Activated CD4-positive, alpha-beta T cell treated with anti-CD3 and anti-CD28 coated beads, Interleukin-2, amount 10 ng/mL, durations not matched to agents 7 days and 5 days (primary cell): ENCODE measurements at regions not wholly inside any gene's neighbourhood (a gene's known extent, or its start where the extent isn't known, plus 50 kb on each side); places are given as distances from the start of the nearest gene placed in this dataset.
"Not testable (repeated sequence)": the region's sequence is repeated elsewhere in the genome, so short reads cannot be mapped to it uniquely, and the experiment has no call there.

ENCODE experiments used
- CTCF ChIA-PET: fragments of 350-600 bp; sonication (Branson Sonifier 250); formaldehyde crosslinking; loops from one replicate; lab custom pipeline; 2021; ENCODE audit warnings: antibody characterized with exemption; lab: Charles Lee
- POLR2A ChIA-PET: fragments of 350-600 bp; sonication (Branson Sonifier 250); formaldehyde crosslinking; loops from one replicate; lab custom pipeline; 2021; ENCODE audit warnings: antibody characterized with exemption; lab: Charles Lee
- DNase-seq: peaks from one replicate; pipeline ENCODE4 v3.0.0-alpha.2; 2020
- H3K27ac Mint-ChIP-seq: one replicate; pipeline ENCODE4 v1.8.0; 2021; ENCODE audit warnings: mild to moderate bottlenecking, moderate library complexity, mixed read lengths
- H3K27me3 Mint-ChIP-seq: one replicate; pipeline ENCODE4 v1.8.0; 2021; ENCODE audit warnings: mixed read lengths
- H3K36me3 Mint-ChIP-seq: one replicate; pipeline ENCODE4 v1.8.0; 2021; ENCODE audit warnings: low read depth, mixed read lengths
- H3K4me1 Mint-ChIP-seq: one replicate; pipeline ENCODE4 v1.8.0; 2021; ENCODE audit warnings: mixed read lengths
- H3K4me3 Mint-ChIP-seq: one replicate; pipeline ENCODE4 v1.8.0; 2021; ENCODE audit warnings: mild to moderate bottlenecking, moderate library complexity, mixed read lengths
- H3K9me3 Mint-ChIP-seq: one replicate; pipeline ENCODE4 v1.8.0; 2021; ENCODE audit warnings: mixed read lengths

GRCh38 chr9:115305543-115305942 lies 187.6 kb upstream of the TNC start:
- no peak for DNase-seq
- Mint-ChIP-seq H3K27me3 (no peaks in the 10 kb centered on the region), H3K27ac (no peak overlapping the region), H3K4me3 (no peak overlapping the region), H3K9me3 (no peaks in the 10 kb centered on the region), H3K36me3 (no peaks in the 10 kb centered on the region), H3K4me1 (no peaks in the 10 kb centered on the region)
- ChIA-PET POLR2A (no interaction called here), CTCF (no interaction called here)

GRCh38 chr9:115306865-115307264 lies 188.9 kb upstream of the TNC start:
- Mint-ChIP-seq H3K27ac (no peak overlapping the region), H3K4me1 (no peaks in the 10 kb centered on the region), H3K36me3 (no peaks in the 10 kb centered on the region), H3K27me3 (no peaks in the 10 kb centered on the region), H3K4me3 (no peak overlapping the region), H3K9me3 (no peaks in the 10 kb centered on the region)
- no peak for DNase-seq
- ChIA-PET CTCF (no interaction called here), POLR2A (no interaction called here)

- Mint-ChIP-seq H3K27ac (no peak overlapping the region), H3K27me3 (peaks cover 2% of the 10 kb centered on the region), H3K4me1 (peaks cover 6% of the 10 kb centered on the region), H3K36me3 (no peaks in the 10 kb centered on the region), H3K4me3 (no peak overlapping the region), H3K9me3 (peaks cover 4% of the 10 kb centered on the region)
- CTCF ChIA-PET: no interaction called here
- DNase-seq: no peak
- POLR2A ChIA-PET: no interaction called here
Observed at GRCh38 chr9:115313545-115313944, 195.6 kb upstream of the TNC start.

- ChIA-PET CTCF (no interaction called here), POLR2A (no interaction called here)
- Mint-ChIP-seq H3K4me1 (no peaks in the 10 kb centered on the region), H3K27me3 (peaks cover 1% of the 10 kb centered on the region), H3K9me3 (no peaks in the 10 kb centered on the region), H3K27ac (no peak overlapping the region), H3K4me3 (no peak overlapping the region), H3K36me3 (no peaks in the 10 kb centered on the region)
- DNase-seq: no peak
Observed at GRCh38 chr9:115326461-115326860, 208.5 kb upstream of the TNC start.

- no peak overlapping the region for H3K27ac Mint-ChIP-seq
- no peaks in the 10 kb centered on the region for H3K4me1 Mint-ChIP-seq
- DNase-seq: no peak
- peaks cover 1% of the 10 kb centered on the region for H3K27me3 Mint-ChIP-seq
- no peaks in the 10 kb centered on the region for H3K9me3 Mint-ChIP-seq
- no peak overlapping the region for H3K4me3 Mint-ChIP-seq
- ChIA-PET POLR2A (no interaction called here), CTCF (no interaction called here)
- no peaks in the 10 kb centered on the region for H3K36me3 Mint-ChIP-seq
Observed at GRCh38 chr9:115327436-115328122, 209.6 kb upstream of the TNC start.

- DNase-seq: no peak
- no peak overlapping the region for H3K27ac Mint-ChIP-seq
- H3K9me3 Mint-ChIP-seq: no peaks in the 10 kb centered on the region
- no peaks in the 10 kb centered on the region for H3K4me1 Mint-ChIP-seq
- CTCF ChIA-PET: no interaction called here
- no peaks in the 10 kb centered on the region for H3K36me3 Mint-ChIP-seq
- peaks cover 1% of the 10 kb centered on the region for H3K27me3 Mint-ChIP-seq
- POLR2A ChIA-PET: no interaction called here
- no peak overlapping the region for H3K4me3 Mint-ChIP-seq
Observed at GRCh38 chr9:115328228-115328627, 210.3 kb upstream of the TNC start.

GRCh38 chr9:115328677-115329076 lies 210.7 kb upstream of the TNC start:
- no peak overlapping the region for H3K27ac Mint-ChIP-seq

GRCh38 chr9:115333277-115334070 lies 215.5 kb upstream of the TNC start:
- no peaks in the 10 kb centered on the region for H3K4me1 Mint-ChIP-seq
- H3K9me3 Mint-ChIP-seq: no peaks in the 10 kb centered on the region
- no peaks in the 10 kb centered on the region for H3K36me3 Mint-ChIP-seq
- ChIA-PET CTCF (no interaction called here), POLR2A (no interaction called here)
- no peaks in the 10 kb centered on the region for H3K27me3 Mint-ChIP-seq
- H3K4me3 Mint-ChIP-seq: no peak overlapping the region
- no peak for DNase-seq
- no peak overlapping the region for H3K27ac Mint-ChIP-seq

More at GRCh38 chr9:115328677-115329076, 210.7 kb upstream of the TNC start:
- ChIA-PET POLR2A (no interaction called here), CTCF (no interaction called here)
- no peak overlapping the region for H3K4me3 Mint-ChIP-seq
- no peaks in the 10 kb centered on the region for H3K4me1 Mint-ChIP-seq
- H3K9me3 Mint-ChIP-seq: no peaks in the 10 kb centered on the region
- no peaks in the 10 kb centered on the region for H3K36me3 Mint-ChIP-seq
- peaks cover 1% of the 10 kb centered on the region for H3K27me3 Mint-ChIP-seq
- DNase-seq: no peak

GRCh38 chr9:115335439-115335838 lies 217.5 kb upstream of the TNC start:
- CTCF ChIA-PET: no interaction called here

GRCh38 chr9:115340314-115340713 lies 222.4 kb upstream of the TNC start:
- Mint-ChIP-seq H3K36me3 (no peaks in the 10 kb centered on the region), H3K9me3 (no peaks in the 10 kb centered on the region), H3K4me3 (no peak overlapping the region), H3K27ac (no peak overlapping the region), H3K27me3 (peaks cover 4% of the 10 kb centered on the region), H3K4me1 (no peaks in the 10 kb centered on the region)
- CTCF ChIA-PET: no interaction called here
- POLR2A ChIA-PET: no interaction called here
- no peak for DNase-seq

More at GRCh38 chr9:115335439-115335838, 217.5 kb upstream of the TNC start:
- Mint-ChIP-seq H3K9me3 (no peaks in the 10 kb centered on the region), H3K4me3 (no peak overlapping the region), H3K27me3 (no peaks in the 10 kb centered on the region), H3K36me3 (no peaks in the 10 kb centered on the region), H3K27ac (no peak overlapping the region), H3K4me1 (no peaks in the 10 kb centered on the region)
- POLR2A ChIA-PET: no interaction called here
- no peak for DNase-seq

GRCh38 chr9:115341426-115341825 lies 223.5 kb upstream of the TNC start:
- Mint-ChIP-seq H3K27ac (no peak overlapping the region), H3K9me3 (no peaks in the 10 kb centered on the region), H3K4me1 (no peaks in the 10 kb centered on the region), H3K27me3 (peaks cover 4% of the 10 kb centered on the region), H3K4me3 (no peak overlapping the region), H3K36me3 (no peaks in the 10 kb centered on the region)
- POLR2A ChIA-PET: no interaction called here
- CTCF ChIA-PET: no interaction called here
- no peak for DNase-seq

- H3K4me1 Mint-ChIP-seq, CTCF ChIA-PET, H3K36me3 Mint-ChIP-seq, H3K4me3 Mint-ChIP-seq, H3K27ac Mint-ChIP-seq, H3K9me3 Mint-ChIP-seq, POLR2A ChIA-PET, DNase-seq, H3K27me3 Mint-ChIP-seq: not testable (repeated sequence)
Observed at GRCh38 chr9:115347776-115348175, 229.8 kb upstream of the TNC start.

- H3K27me3 Mint-ChIP-seq, H3K4me1 Mint-ChIP-seq, POLR2A ChIA-PET, CTCF ChIA-PET, H3K9me3 Mint-ChIP-seq, H3K36me3 Mint-ChIP-seq, DNase-seq, H3K4me3 Mint-ChIP-seq, H3K27ac Mint-ChIP-seq: not testable (repeated sequence)
Observed at GRCh38 chr9:115348936-115349335, 231.0 kb upstream of the TNC start.
